SK-N-SH (cell line): ENCODE measurements at regions not wholly inside any gene's neighbourhood (a gene's known extent, or its start where the extent isn't known, plus 50 kb on each side); places are given as distances from the start of the nearest gene placed in this dataset.

Source experiments
- CTCF ChIA-PET: fragments of 300-600, 350-600 bp; formaldehyde crosslinking; extraction: SDS; loops from one replicate; lab custom pipeline; 2021; lab: Yijun Ruan, JAX
- POLR2A ChIA-PET: fragments of 350-600 bp; sonication (Branson Sonifier 250); formaldehyde crosslinking; extraction: SDS; loops from one replicate; lab custom pipeline; 2020; ENCODE audit warnings: antibody characterized with exemption, inconsistent platforms; lab: Yijun Ruan, JAX
- DNase-seq: peaks from one replicate; pipeline ENCODE4 v3.0.0; 2012
- H2AFZ ChIP-seq: fragments of 200-600 bp; sonication (generic); 2 replicates; pipeline ENCODE4 v1.8.1; 2016; ENCODE audit warnings: antibody characterized with exemption, mild to moderate bottlenecking, low read depth
- H3F3A ChIP-seq: fragments of 200-600 bp; sonication (generic); replicated peaks from 2 replicates; pipeline ENCODE3; 2016; ENCODE audit warnings: antibody characterized with exemption, mild to moderate bottlenecking; ENCODE audit not compliant: insufficient read depth
- H3K27ac ChIP-seq, 2 experiments: fragments of 200-500 bp in 1 of 2; fragments of 200-600 bp in 1 of 2; sonication (Bioruptor generic) in 1 of 2; sonication (generic), shearing (Covaris generic) in 1 of 2; 2 replicates each; pipeline versions ENCODE4 v1.5.1 to v1.6.1; 2014 to 2016; ENCODE audit warnings: low read depth in 2 of 2, inconsistent platforms in 1 of 2, low read length in 1 of 2, mild to moderate bottlenecking in 1 of 2, mixed read lengths in 1 of 2
- H3K27me3 ChIP-seq: fragments of 200-600 bp; sonication (generic), shearing (Covaris generic); 2 replicates; pipeline ENCODE4 v1.6.1; 2016; ENCODE audit warnings: mixed run types; ENCODE audit not compliant: insufficient read depth
- H3K36me3 ChIP-seq, 2 experiments: fragments of 200-500 bp in 1 of 2; fragments of 200-600 bp in 1 of 2; sonication (Bioruptor generic) in 1 of 2; sonication (generic) in 1 of 2; replicated peaks in 1 of 2; 2 replicates each; pipeline versions ENCODE3 to v1.5.1; 2014 to 2016; ENCODE audit warnings: low read length in 1 of 2, mild to moderate bottlenecking in 1 of 2; ENCODE audit not compliant: insufficient read depth in 2 of 2, control insufficient read depth in 1 of 2
- H3K4me1 ChIP-seq, 2 experiments: fragments of 200-500 bp in 1 of 2; fragments of 200-600 bp in 1 of 2; sonication (Bioruptor generic) in 1 of 2; sonication (generic), shearing (Covaris generic) in 1 of 2; 2 replicates each; pipeline versions ENCODE4 v1.5.1 to v1.6.1; 2014 to 2016; ENCODE audit warnings: low read depth in 1 of 2, low read length in 1 of 2, mixed run types in 1 of 2; ENCODE audit not compliant: insufficient read depth in 2 of 2, control insufficient read depth in 1 of 2
- H3K4me2 ChIP-seq: fragments of 200-600 bp; sonication (generic), shearing (Covaris generic); 2 replicates; pipeline ENCODE4 v1.6.1; 2017; ENCODE audit warnings: mixed run types
- H3K4me3 ChIP-seq, 2 experiments: fragments of 200-500 bp in 1 of 2; fragments of 200-600 bp in 1 of 2; sonication (Bioruptor generic) in 1 of 2; sonication (generic), shearing (Covaris generic) in 1 of 2; 2 replicates each; pipeline versions ENCODE4 v1.5.1 to v1.8.1; 2014 to 2016; ENCODE audit warnings: low read depth in 2 of 2, inconsistent platforms in 1 of 2, low read length in 1 of 2, mild to moderate bottlenecking in 1 of 2, mixed read lengths in 1 of 2, moderate library complexity in 1 of 2
- H3K79me2 ChIP-seq: fragments of 200-600 bp; sonication (generic); 2 replicates; pipeline ENCODE4 v1.8.1; 2017; ENCODE audit warnings: mild to moderate bottlenecking; ENCODE audit not compliant: insufficient read depth
- H3K9ac ChIP-seq: fragments of 200-600 bp; sonication (generic); 2 replicates; pipeline ENCODE4 v1.6.1; 2017; ENCODE audit warnings: mixed run types
- H3K9me2 ChIP-seq: fragments of 200-600 bp; sonication (generic); 2 replicates; pipeline ENCODE4 v1.6.1; 2017; ENCODE audit warnings: mixed run types
- H3K9me3 ChIP-seq: fragments of 200-600 bp; sonication (generic); 2 replicates; pipeline ENCODE4 v1.6.1; 2017; ENCODE audit warnings: mixed run types, mild to moderate bottlenecking, moderate library complexity
- H4K20me1 ChIP-seq: fragments of 200-600 bp; sonication (generic); 2 replicates; pipeline ENCODE4 v1.6.1; 2017; ENCODE audit warnings: mild to moderate bottlenecking, mixed run types; ENCODE audit not compliant: insufficient read depth
- ELF1 ChIP-seq: IDR thresholded peaks from 2 replicates; pipeline ENCODE4 v1.4.0; 2012
- EP300 ChIP-seq, 2 experiments: IDR thresholded peaks; 2 replicates each; pipeline versions ENCODE4 v1.4.0 to v1.6.1; 2012; ENCODE audit warnings: borderline replicate concordance in 1 of 2, low read depth in 1 of 2, low read length in 1 of 2
- EZH2phosphoT487 ChIP-seq: fragments of 200-600 bp; sonication (generic); IDR thresholded peaks from 2 replicates; pipeline ENCODE4 v1.6.1; 2017; ENCODE audit warnings: low read depth, mixed run types, mild to moderate bottlenecking, antibody characterized with exemption, moderate library complexity, borderline replicate concordance
- FOXJ3 ChIP-seq: sonication (generic); formaldehyde crosslinking; IDR thresholded peaks from 2 replicates; pipeline ENCODE4 v1.5.1; 2020; ENCODE audit warnings: mild to moderate bottlenecking, missing genetic modification reagents
- GABPA ChIP-seq: IDR thresholded peaks from 2 replicates; pipeline ENCODE4 v1.4.0; 2012; ENCODE audit warnings: low read depth, mild to moderate bottlenecking
- GATA2 ChIP-seq: sonication (generic); formaldehyde crosslinking; IDR thresholded peaks from 2 replicates; pipeline ENCODE4 v1.5.0; 2020; ENCODE audit warnings: mild to moderate bottlenecking, missing genetic modification reagents
- IRF3 ChIP-seq: fragments of 150-350 bp; IDR thresholded peaks from 2 replicates; pipeline ENCODE4 v1.6.1; 2016; ENCODE audit warnings: mild to moderate bottlenecking, low read depth, low read length
- MXI1 ChIP-seq: IDR thresholded peaks from 2 replicates; pipeline ENCODE4 v1.6.1; 2012; ENCODE audit warnings: mild to moderate bottlenecking, low read depth, low read length, improper control_type of control experiment
- NRF1 ChIP-seq: IDR thresholded peaks from 2 replicates; pipeline ENCODE4 v1.6.1; 2012; ENCODE audit warnings: low read depth, mild to moderate bottlenecking, low read length
- PBX3 ChIP-seq: IDR thresholded peaks from 2 replicates; pipeline ENCODE4; 2012
- TAF1 ChIP-seq: IDR thresholded peaks from 2 replicates; pipeline ENCODE4 v1.6.1; 2012; ENCODE audit warnings: low read depth, mild to moderate bottlenecking, low read length, moderate library complexity, borderline replicate concordance
- USF1 ChIP-seq: IDR thresholded peaks from 2 replicates; pipeline ENCODE4 v1.4.0; 2012; ENCODE audit warnings: low read depth, borderline replicate concordance
- YY1 ChIP-seq: IDR thresholded peaks from 2 replicates; pipeline ENCODE4 v1.4.0; 2012; ENCODE audit warnings: low read depth, mild to moderate bottlenecking
- ZBTB33 ChIP-seq: IDR thresholded peaks from 2 replicates; pipeline ENCODE4 v1.4.0; 2012; ENCODE audit warnings: low read depth, borderline replicate concordance
- WGBS: methylation state at CpG from one replicate; pipeline ENCODE4 v1.1.6; 2017; ENCODE audit warnings: low lambda C conversion rate; 5-methylcytosine and 5-hydroxymethylcytosine counted together
- TF ChIP-seq, protein P1 (sequence below): fragments of 150-350 bp; IDR thresholded peaks from 2 replicates; pipeline ENCODE4 v1.6.1; 2017; ENCODE audit warnings: antibody characterized with exemption, low read length, low read depth, borderline replicate concordance

DNA sequence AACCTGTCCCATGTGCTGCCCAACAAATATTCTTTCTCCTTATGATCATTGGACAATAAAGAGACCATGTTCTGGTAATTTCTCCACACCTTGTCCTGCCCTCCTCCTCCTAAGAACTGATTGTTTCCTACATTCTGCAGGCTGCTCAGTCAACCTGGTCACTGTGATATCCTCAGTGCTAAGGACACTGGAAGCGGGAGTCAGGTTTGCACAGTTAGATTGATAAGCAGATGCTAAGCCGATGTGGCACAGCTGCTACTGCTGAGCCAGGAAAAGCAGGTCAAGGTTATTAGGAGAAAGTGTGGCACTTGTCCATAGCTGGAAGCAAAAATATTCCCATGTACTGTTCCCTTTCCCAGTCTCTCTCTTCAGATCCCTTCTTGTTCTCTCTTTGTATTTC lies 154.8 kb downstream of the TFAP2B start:
- H3K9me2 ChIP-seq: no peaks in the 10 kb centered on the region
- TF ChIP-seq PBX3 (no peak), NRF1 (no peak), MXI1 (no peak), YY1 (no peak), USF1 (no peak), GATA2 (no peak), EZH2phosphoT487 (no peak), EP300 (IDR thresholded peaks at IDR 0.05; ENCODE audit: borderline replicate concordance in 1 of 2, low read depth in 1 of 2, low read length in 1 of 2) (no peak), ZBTB33 (no peak), ELF1 (no peak), IRF3 (no peak), TAF1 (no peak), FOXJ3 (no peak), GABPA (no peak)
- TF ChIP-seq, protein P1, sequence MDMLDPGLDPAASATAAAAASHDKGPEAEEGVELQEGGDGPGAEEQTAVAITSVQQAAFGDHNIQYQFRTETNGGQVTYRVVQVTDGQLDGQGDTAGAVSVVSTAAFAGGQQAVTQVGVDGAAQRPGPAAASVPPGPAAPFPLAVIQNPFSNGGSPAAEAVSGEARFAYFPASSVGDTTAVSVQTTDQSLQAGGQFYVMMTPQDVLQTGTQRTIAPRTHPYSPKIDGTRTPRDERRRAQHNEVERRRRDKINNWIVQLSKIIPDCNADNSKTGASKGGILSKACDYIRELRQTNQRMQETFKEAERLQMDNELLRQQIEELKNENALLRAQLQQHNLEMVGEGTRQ: no peak

More for the DNA sequence above, 154.8 kb downstream of the TFAP2B start:
- Histone ChIP-seq H3K9me3 (no peaks in the 10 kb centered on the region), H3K4me1 (peaks cover 0 to 7% of the 10 kb centered on the region in 2 experiments; a peak in 2 of 4 replicates), H3F3A (no peaks in the 10 kb centered on the region), H3K27ac (peak overlapping the region in 1 of 2 experiments; percentile 22; a peak in 1 of 4 replicates), H3K9ac (no peak overlapping the region), H3K4me2 (no peak overlapping the region), H3K36me3 (no peaks in the 10 kb centered on the region), H3K4me3 (no peak overlapping the region), H4K20me1 (no peaks in the 10 kb centered on the region), H3K79me2 (no peaks in the 10 kb centered on the region), H3K27me3 (no peaks in the 10 kb centered on the region), H2AFZ (no peak overlapping the region)
- ChIA-PET POLR2A (no interaction called here), CTCF (interaction anchor here (2.3 kb wide), 1 partner anchor 19 kb away, joined by 7 read pairs; no protein-coding TSS in a partner anchor)
- WGBS: 49% methylated on average over 2 of the region's 2 CpGs
- no peak for DNase-seq
